ENCODE measurements at regions not wholly inside any gene's neighbourhood (a gene's known extent, or its start where the extent isn't known, plus 50 kb on each side); places are given as distances from the start of the nearest gene placed in this dataset.

DNA sequence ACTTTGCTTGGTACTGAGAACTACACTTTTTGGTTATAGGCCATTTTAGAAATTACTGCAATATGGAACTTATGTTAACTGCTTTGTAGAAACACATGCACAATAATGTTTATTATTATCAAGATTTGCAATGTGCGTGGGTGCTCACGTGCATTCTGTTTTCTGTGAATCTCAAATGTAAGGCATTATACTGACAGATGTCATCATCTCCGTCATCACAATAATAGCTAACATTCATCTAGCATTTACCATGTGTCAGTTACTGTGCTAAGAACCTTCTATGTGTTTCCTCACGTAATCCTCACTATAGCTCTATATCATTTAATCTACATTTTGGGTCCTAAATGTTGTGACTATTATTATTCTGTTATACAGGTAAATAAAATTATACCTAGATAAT, 1214.8 kb upstream of the ADGRL4 start:
- intact Hi-C loops (cut with micrococcal nuclease): no loop called here
- H3K36me3 Mint-ChIP-seq: no peaks in the 10 kb centered on the region
- Histone ChIP-seq H3K27me3 (ENCODE audit: control insufficient read depth in 2 of 2, insufficient read depth in 2 of 2, low read length in 2 of 2) (no peaks in the 10 kb centered on the region), H3K27ac (ENCODE audit: low read depth in 1 of 2, low read length in 2 of 2) (no peak overlapping the region), H3K79me2 (ENCODE audit: insufficient read depth, low read length) (no peaks in the 10 kb centered on the region), H3K9ac (ENCODE audit: insufficient read depth, low read length, poor library complexity, severe bottlenecking) (no peak overlapping the region), H3K9me3 (replicated peaks in 1 of 2; ENCODE audit: control insufficient read depth in 1 of 2, insufficient read depth in 1 of 2, low read length in 2 of 2) (no peaks in the 10 kb centered on the region), H3K4me3 (replicated peaks in 1 of 3; ENCODE audit: low read depth in 2 of 3, low read length in 3 of 3) (no peak overlapping the region), H3K4me2 (replicated peaks; ENCODE audit: extremely low read depth, low read length, poor library complexity, severe bottlenecking) (no peak overlapping the region), H2AFZ (ENCODE audit: insufficient read depth, low read depth, low read length, poor library complexity, severe bottlenecking) (no peak overlapping the region), H3K4me1 (ENCODE audit: control insufficient read depth in 1 of 2, insufficient read depth in 2 of 2, low read length in 2 of 2) (no peaks in the 10 kb centered on the region), H3K36me3 (replicated peaks in 1 of 2; ENCODE audit: control insufficient read depth in 1 of 2, insufficient read depth in 2 of 2, low read length in 2 of 2) (no peaks in the 10 kb centered on the region), H4K20me1 (ENCODE audit: insufficient read depth, low read length) (no peaks in the 10 kb centered on the region)
- TF ChIP-seq, protein P1, sequence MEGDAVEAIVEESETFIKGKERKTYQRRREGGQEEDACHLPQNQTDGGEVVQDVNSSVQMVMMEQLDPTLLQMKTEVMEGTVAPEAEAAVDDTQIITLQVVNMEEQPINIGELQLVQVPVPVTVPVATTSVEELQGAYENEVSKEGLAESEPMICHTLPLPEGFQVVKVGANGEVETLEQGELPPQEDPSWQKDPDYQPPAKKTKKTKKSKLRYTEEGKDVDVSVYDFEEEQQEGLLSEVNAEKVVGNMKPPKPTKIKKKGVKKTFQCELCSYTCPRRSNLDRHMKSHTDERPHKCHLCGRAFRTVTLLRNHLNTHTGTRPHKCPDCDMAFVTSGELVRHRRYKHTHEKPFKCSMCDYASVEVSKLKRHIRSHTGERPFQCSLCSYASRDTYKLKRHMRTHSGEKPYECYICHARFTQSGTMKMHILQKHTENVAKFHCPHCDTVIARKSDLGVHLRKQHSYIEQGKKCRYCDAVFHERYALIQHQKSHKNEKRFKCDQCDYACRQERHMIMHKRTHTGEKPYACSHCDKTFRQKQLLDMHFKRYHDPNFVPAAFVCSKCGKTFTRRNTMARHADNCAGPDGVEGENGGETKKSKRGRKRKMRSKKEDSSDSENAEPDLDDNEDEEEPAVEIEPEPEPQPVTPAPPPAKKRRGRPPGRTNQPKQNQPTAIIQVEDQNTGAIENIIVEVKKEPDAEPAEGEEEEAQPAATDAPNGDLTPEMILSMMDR (IDR thresholded peaks at IDR 0.05): no peak
- no peak overlapping the region for H3K4me3 Mint-ChIP-seq
- no peak overlapping the region for H3K27ac Mint-ChIP-seq
- H3K9me3 Mint-ChIP-seq: peaks cover 0 to 3% (median 0%) of the 10 kb centered on the region in 7 donors
- H3K27me3 Mint-ChIP-seq (ENCODE audit: low read depth in 3 of 3): peaks cover 0 to 5% (median 0%) of the 10 kb centered on the region in 3 donors
- H3K4me1 Mint-ChIP-seq: no peaks in the 10 kb centered on the region
- WGBS (ENCODE audit: insufficient coverage): no CpG with 5 or more reads among the region's 4 CpGs
- DNase-seq: no peak

- H3K27me3 Mint-ChIP-seq (ENCODE audit: low read depth in 3 of 3): peaks cover 0 to 2% (median 0%) of the 10 kb centered on the region in 3 donors
- no peak overlapping the region for H3K4me2 ChIP-seq (replicated peaks; ENCODE audit: extremely low read depth, low read length, poor library complexity, severe bottlenecking)
- no peak overlapping the region for H3K27ac ChIP-seq (ENCODE audit: low read depth in 1 of 2, low read length in 2 of 2)
- H3K4me3 ChIP-seq (replicated peaks in 1 of 3; ENCODE audit: low read depth in 2 of 3, low read length in 3 of 3): no peak overlapping the region
- no peaks in the 10 kb centered on the region for H3K36me3 Mint-ChIP-seq
- no peaks in the 10 kb centered on the region for H3K79me2 ChIP-seq (ENCODE audit: insufficient read depth, low read length)
- H3K27me3 ChIP-seq (ENCODE audit: control insufficient read depth in 2 of 2, insufficient read depth in 2 of 2, low read length in 2 of 2): no peaks in the 10 kb centered on the region
- H3K27ac Mint-ChIP-seq: no peak overlapping the region
- no peak overlapping the region for H3K4me3 Mint-ChIP-seq
- no peak for DNase-seq
- no peaks in the 10 kb centered on the region for H3K36me3 ChIP-seq (replicated peaks in 1 of 2; ENCODE audit: control insufficient read depth in 1 of 2, insufficient read depth in 2 of 2, low read length in 2 of 2)
- no CpG with 5 or more reads among the region's 2 CpGs for WGBS (ENCODE audit: insufficient coverage)
- intact Hi-C loops (cut with micrococcal nuclease): no loop called here
- no peak overlapping the region for H3K9ac ChIP-seq (ENCODE audit: insufficient read depth, low read length, poor library complexity, severe bottlenecking)
- no peak overlapping the region for H2AFZ ChIP-seq (ENCODE audit: insufficient read depth, low read depth, low read length, poor library complexity, severe bottlenecking)
- TF ChIP-seq, protein P1 (IDR thresholded peaks at IDR 0.05): peak; percentile 22
- H3K4me1 Mint-ChIP-seq: no peaks in the 10 kb centered on the region
- no peaks in the 10 kb centered on the region for H3K9me3 ChIP-seq (replicated peaks in 1 of 2; ENCODE audit: control insufficient read depth in 1 of 2, insufficient read depth in 1 of 2, low read length in 2 of 2)
- no peaks in the 10 kb centered on the region for H3K4me1 ChIP-seq (ENCODE audit: control insufficient read depth in 1 of 2, insufficient read depth in 2 of 2, low read length in 2 of 2)
- H3K9me3 Mint-ChIP-seq: peaks cover 0 to 2% (median 0%) of the 10 kb centered on the region in 7 donors
- no peaks in the 10 kb centered on the region for H4K20me1 ChIP-seq (ENCODE audit: insufficient read depth, low read length)
Observed at GRCh38 chr1:80218112-80218511, 1211.6 kb upstream of the ADGRL4 start.
